Thyroid gland (tissue), 4 donors: ENCODE measurements at regions not wholly inside any gene's neighbourhood (a gene's known extent, or its start where the extent isn't known, plus 50 kb on each side); places are given as distances from the start of the nearest gene placed in this dataset.

Experiments
- DNase-seq, 2 donors: peaks; one replicate each; pipeline ENCODE4 v3.0.0-alpha.2; 2019
- H3K27ac ChIP-seq, 3 donors: fragments of 200-600 bp; sonication (generic); 1 replicate in 2 of 3; 2 replicates in 1 of 3; pipeline ENCODE4 v1.5.1; 2016 to 2019; ENCODE audit warnings: mild to moderate bottlenecking in 1 of 3, moderate library complexity in 1 of 3
- H3K27me3 ChIP-seq: fragments of 200-600 bp; sonication (generic); one replicate; pipeline ENCODE4 v1.5.1; 2019
- H3K36me3 ChIP-seq, 2 donors: fragments of 200-600 bp; sonication (generic); one replicate each; pipeline ENCODE4 v1.5.1; 2016 to 2019
- H3K4me1 ChIP-seq, 2 donors: fragments of 200-600 bp; sonication (generic); one replicate each; pipeline ENCODE4 v1.5.1; 2017 to 2019
- H3K4me3 ChIP-seq, 3 donors: fragments of 200-600 bp; sonication (generic); replicated peaks in 1 of 3; 1 replicate in 2 of 3; 2 replicates in 1 of 3; pipeline ENCODE4 v1.5.1; 2016; ENCODE audit warnings: mild to moderate bottlenecking in 1 of 3
- H3K9me3 ChIP-seq: fragments of 200-600 bp; sonication (generic); one replicate; pipeline ENCODE4 v1.5.1; 2017
- POLR2A ChIP-seq, 2 donors: fragments of 450-650 bp; IDR thresholded peaks; one replicate each; pipeline ENCODE4 v1.6.1; 2017; ENCODE audit warnings: antibody characterized with exemption in 2 of 2, mild to moderate bottlenecking in 2 of 2, moderate library complexity in 1 of 2
- WGBS, 2 donors: methylation state at CpG; one replicate each; pipeline ENCODE4 v1.1.5; 2017; 5-methylcytosine and 5-hydroxymethylcytosine counted together
- intact Hi-C: fragments of 100-400 bp; cut with DNase I; formaldehyde crosslinking; loops from one replicate; pipeline ENCODE4 v1.15.1; 2023
- TF ChIP-seq, protein P1 (sequence below), 6 experiments: fragments of 200-600 bp in 3 of 6; fragments of 450-650 bp in 3 of 6; sonication (generic) in 3 of 6; IDR thresholded peaks; one replicate each; pipeline ENCODE4 v1.5.1; 2016 to 2019; ENCODE audit warnings: antibody characterized with exemption in 6 of 6, mild to moderate bottlenecking in 2 of 6, inconsistent platforms in 1 of 6, moderate library complexity in 1 of 6

DNA sequence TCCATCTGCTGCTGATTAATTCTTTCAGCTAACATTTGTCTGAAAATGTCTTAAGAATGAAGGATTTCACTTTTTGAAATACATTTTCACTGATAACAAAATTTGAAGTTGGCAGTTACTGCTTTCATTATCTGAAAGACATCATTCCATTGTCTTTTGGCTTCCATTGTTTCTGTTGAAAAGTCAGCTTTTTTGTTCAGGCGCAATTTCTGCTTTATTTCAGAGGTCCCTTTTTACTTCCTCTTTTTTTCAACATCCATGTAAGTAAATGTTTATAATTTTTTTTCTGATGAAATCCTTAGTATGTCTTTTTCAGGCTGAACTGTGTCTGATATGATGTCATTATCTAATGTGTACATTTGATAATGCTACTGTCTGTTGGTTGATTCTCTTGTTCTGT, 184.2 kb downstream of the RND3 start:
- no peak overlapping the region for H3K27ac ChIP-seq
- DNase-seq: no peak
- H3K27me3 ChIP-seq: no peaks in the 10 kb centered on the region
- TF ChIP-seq POLR2A (IDR thresholded peaks at IDR 0.05): no peak
- TF ChIP-seq, protein P1, sequence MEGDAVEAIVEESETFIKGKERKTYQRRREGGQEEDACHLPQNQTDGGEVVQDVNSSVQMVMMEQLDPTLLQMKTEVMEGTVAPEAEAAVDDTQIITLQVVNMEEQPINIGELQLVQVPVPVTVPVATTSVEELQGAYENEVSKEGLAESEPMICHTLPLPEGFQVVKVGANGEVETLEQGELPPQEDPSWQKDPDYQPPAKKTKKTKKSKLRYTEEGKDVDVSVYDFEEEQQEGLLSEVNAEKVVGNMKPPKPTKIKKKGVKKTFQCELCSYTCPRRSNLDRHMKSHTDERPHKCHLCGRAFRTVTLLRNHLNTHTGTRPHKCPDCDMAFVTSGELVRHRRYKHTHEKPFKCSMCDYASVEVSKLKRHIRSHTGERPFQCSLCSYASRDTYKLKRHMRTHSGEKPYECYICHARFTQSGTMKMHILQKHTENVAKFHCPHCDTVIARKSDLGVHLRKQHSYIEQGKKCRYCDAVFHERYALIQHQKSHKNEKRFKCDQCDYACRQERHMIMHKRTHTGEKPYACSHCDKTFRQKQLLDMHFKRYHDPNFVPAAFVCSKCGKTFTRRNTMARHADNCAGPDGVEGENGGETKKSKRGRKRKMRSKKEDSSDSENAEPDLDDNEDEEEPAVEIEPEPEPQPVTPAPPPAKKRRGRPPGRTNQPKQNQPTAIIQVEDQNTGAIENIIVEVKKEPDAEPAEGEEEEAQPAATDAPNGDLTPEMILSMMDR (IDR thresholded peaks at IDR 0.05): no peak
- H3K36me3 ChIP-seq: no peaks in the 10 kb centered on the region
- intact Hi-C loops: no loop called here
- H3K4me3 ChIP-seq: no peak overlapping the region
- 80 to 84% methylated on average over 1 of the region's 1 CpG for WGBS, 2 donors
- H3K9me3 ChIP-seq: no peaks in the 10 kb centered on the region
- H3K4me1 ChIP-seq: no peaks in the 10 kb centered on the region

DNA sequence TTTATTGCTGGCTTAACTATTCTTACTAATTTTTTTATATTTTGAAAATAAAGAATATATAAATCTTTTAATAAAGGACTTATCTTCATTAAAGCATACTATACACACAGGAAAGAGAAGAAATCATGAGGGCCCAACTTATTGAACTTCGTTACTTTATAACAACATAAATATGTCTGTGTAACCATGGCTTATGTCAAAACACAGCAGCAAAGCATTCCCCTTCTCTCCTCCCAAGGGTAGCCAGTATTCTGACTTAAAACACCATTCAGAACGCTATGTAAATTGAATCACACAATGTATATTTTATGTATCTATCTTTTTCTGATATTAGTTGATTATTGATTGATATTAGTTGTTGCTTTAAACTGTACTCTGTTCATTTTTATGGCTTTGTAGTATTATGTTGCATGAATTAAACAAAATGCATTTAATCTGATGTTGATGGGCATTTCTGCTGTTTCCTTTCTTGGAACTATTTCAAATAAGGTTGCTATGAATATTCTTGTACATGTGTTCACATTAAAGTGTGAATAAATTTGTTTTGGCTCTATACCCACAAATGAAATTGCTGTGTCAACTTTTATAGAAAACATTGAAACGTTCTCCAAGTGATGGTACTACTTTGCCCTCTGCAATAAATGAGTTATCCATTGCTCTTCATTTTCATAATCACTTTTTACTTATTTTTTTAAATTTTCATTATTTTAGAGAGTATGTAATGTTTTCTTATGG, 188.7 kb downstream of the RND3 start:
- H3K4me1 ChIP-seq: no peaks in the 10 kb centered on the region

DNA sequence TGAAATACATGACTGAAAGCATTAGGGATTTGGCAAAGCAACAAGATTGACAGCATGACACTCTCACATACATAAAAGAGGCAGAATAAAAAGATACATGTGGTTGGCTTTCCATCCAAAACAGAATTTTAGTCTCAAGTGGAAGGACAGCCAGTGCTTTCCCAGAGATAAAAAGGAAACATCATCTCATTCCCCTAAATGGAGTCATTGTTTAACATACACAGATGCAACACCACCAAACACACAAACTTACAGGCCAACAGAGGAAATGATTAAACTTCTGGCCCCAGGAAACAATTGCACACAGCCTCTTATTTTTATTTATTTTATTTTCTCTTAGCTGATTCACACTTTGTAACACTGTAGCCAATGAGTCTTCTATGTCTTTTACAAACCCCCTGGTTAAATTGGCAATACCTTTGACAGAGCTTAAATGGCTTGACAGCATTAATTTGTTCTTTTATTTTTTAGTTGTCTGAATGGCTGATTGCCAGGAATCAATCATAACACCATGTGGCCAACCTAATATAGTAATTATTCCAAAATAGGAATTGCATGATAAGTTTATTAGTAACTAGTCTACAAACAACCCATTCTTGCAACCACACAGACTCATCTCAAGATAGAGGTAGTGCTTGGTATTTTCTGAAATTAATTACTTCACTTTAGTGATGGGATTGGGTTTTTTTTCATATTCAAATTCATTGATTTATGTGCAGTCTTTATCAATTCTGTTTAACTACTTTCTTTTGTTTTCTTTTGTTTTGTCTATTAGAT, 190.5 kb downstream of the RND3 start:
- intact Hi-C loops: no loop called here
- Histone ChIP-seq H3K9me3 (no peaks in the 10 kb centered on the region), H3K36me3 (no peaks in the 10 kb centered on the region), H3K27me3 (no peaks in the 10 kb centered on the region), H3K27ac (no peak overlapping the region), H3K4me1 (no peaks in the 10 kb centered on the region), H3K4me3 (no peak overlapping the region)
- no peak for DNase-seq
- TF ChIP-seq, protein P1 (IDR thresholded peaks at IDR 0.05): no peak
- no peak for TF ChIP-seq POLR2A (IDR thresholded peaks at IDR 0.05)

More for the DNA sequence above, 188.7 kb downstream of the RND3 start:
- intact Hi-C loops: no loop called here
- no peak for DNase-seq
- Histone ChIP-seq H3K36me3 (no peaks in the 10 kb centered on the region), H3K9me3 (no peaks in the 10 kb centered on the region), H3K4me3 (no peak overlapping the region), H3K27ac (no peak overlapping the region), H3K27me3 (no peaks in the 10 kb centered on the region)
- 84 to 85% methylated on average over 3 of the region's 3 CpGs for WGBS, 2 donors
- TF ChIP-seq POLR2A (IDR thresholded peaks at IDR 0.05): no peak
- TF ChIP-seq, protein P1 (IDR thresholded peaks at IDR 0.05): no peak

DNA sequence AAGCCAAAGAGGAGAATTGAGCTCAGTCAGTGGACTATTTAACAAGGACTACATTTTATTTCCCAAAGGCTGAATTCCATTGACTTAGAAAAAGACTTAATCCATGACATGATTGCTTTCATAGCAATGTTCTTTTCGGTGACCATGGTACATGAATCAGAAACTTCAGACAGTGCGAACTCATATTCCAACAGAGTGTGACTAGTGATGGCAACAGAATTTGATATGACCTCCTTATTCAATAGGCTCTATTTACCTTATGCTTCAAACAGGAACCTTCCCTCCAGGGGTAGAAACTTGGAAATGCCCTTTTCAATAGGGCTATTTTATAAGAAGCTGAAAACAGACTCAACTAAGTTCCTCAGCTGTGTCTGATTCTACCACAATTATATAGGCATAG, 191.9 kb downstream of the RND3 start:
- DNase-seq: no peak
- 95 to 96% methylated on average over 2 of the region's 2 CpGs for WGBS, 2 donors
- no peaks in the 10 kb centered on the region for H3K9me3 ChIP-seq
- H3K27ac ChIP-seq: no peak overlapping the region
- intact Hi-C loops: no loop called here
- no peak overlapping the region for H3K4me3 ChIP-seq
- no peaks in the 10 kb centered on the region for H3K36me3 ChIP-seq
- TF ChIP-seq POLR2A (IDR thresholded peaks at IDR 0.05): no peak
- TF ChIP-seq, protein P1 (IDR thresholded peaks at IDR 0.05): no peak
- H3K27me3 ChIP-seq: no peaks in the 10 kb centered on the region
- H3K4me1 ChIP-seq: no peaks in the 10 kb centered on the region

DNA sequence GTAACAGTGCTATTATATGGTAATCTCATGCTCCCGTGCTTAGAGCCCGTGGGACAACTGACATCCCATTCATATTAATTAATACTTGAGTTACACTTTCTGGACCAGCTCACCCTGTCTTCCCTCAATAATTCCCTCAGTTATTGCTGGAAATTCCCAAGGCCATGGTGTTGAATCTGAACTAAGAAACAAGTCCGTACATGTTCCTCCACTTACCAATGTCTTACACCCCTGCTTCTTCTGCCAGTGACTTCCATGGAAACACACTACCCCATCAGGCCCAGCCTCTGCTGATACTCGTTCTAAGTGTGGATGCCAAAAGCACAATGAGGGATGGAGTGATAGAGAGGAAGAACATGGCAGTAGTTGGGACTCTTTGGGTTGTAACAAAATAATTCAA, 193.7 kb downstream of the RND3 start:
- TF ChIP-seq POLR2A (IDR thresholded peaks at IDR 0.05): no peak
- TF ChIP-seq, protein P1 (IDR thresholded peaks at IDR 0.05): no peak
- Histone ChIP-seq H3K9me3 (no peaks in the 10 kb centered on the region), H3K4me1 (no peaks in the 10 kb centered on the region), H3K36me3 (no peaks in the 10 kb centered on the region), H3K27ac (no peak overlapping the region), H3K27me3 (no peaks in the 10 kb centered on the region), H3K4me3 (no peak overlapping the region)
- 86% methylated on average over 4 of the region's 4 CpGs for WGBS, 2 donors
- intact Hi-C loops: no loop called here
- no peak for DNase-seq
